Dedifferentiated amniotic fluid mesenchymal stem cell (primary cell): ENCODE measurements at regions not wholly inside any gene's neighbourhood (a gene's known extent, or its start where the extent isn't known, plus 50 kb on each side); places are given as distances from the start of the nearest gene placed in this dataset.
"Not testable (repeated sequence)": the region's sequence is repeated elsewhere in the genome, so short reads cannot be mapped to it uniquely, and the experiment has no call there.

Experiments used
- DNase-seq: peaks from one replicate; pipeline ENCODE4 v3.0.0-alpha.2; 2016; ENCODE audit errors: extremely low spot score

GRCh38 chr4:15336410-15337167 is 91.2 kb upstream of the C1QTNF7 start:
- peak; percentile 32 for DNase-seq

DNA sequence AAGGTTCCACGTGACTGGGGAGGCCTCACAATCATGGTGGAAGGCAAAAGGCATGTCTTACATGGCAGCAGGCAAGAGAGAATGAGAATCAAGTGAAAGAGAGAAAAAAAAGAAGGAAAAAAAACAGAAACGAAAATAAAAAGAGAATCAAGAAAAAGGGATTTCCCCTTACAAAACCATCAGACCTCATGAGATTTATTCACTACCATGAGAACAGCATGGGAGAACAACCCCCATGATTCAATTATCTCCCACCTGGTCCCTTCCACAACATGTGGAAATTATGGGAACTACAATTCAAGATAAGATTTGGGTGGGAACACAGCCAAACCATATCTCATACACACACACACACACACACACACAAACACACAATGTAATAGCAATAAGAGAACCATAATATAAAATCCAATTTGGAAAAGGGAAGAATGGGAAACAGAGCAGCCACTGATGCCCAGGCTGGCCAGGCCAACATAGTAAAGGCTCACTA is 90.6 kb upstream of the C1QTNF7 start:
- not testable (repeated sequence) for DNase-seq

DNA sequence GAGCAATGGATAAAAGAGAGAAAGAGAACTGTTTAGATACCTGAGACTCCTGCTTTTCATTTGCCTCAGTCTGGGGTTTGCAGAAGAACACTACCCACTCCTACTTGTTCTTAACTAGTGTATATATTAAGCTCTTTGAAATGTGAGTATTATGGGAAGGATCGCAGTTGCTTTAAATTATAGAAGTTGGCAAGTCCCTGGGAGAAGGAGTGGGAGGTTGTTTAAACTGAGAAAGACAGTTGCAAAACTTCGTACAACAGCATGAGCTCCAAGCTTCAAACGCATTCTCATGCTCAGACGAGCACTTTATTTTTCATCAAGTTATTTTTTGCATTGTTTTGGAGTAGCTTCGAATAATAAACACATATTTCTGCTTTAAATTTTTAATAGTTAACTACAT is 88.1 kb upstream of the C1QTNF7 start:
- DNase-seq, result no peak

DNA sequence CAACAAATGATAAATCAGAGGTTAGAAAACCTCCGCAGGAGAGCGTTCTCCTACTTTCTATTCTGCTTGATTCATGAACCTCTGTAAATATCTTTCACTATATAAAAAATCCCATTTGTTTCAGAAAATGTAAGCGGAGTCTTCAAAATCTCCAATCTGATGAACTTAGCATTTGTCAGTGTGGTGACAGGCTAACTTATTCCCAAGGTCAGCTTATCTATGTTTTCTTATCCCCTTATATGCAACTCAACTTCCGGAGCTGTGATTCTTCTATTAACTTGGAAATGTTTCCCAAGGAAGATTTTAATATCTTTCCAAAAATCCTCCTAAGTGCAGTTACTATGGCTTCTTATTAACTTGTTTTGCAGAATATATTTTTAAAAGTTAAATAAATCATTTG is 87.5 kb upstream of the C1QTNF7 start:
- no peak for DNase-seq

DNA sequence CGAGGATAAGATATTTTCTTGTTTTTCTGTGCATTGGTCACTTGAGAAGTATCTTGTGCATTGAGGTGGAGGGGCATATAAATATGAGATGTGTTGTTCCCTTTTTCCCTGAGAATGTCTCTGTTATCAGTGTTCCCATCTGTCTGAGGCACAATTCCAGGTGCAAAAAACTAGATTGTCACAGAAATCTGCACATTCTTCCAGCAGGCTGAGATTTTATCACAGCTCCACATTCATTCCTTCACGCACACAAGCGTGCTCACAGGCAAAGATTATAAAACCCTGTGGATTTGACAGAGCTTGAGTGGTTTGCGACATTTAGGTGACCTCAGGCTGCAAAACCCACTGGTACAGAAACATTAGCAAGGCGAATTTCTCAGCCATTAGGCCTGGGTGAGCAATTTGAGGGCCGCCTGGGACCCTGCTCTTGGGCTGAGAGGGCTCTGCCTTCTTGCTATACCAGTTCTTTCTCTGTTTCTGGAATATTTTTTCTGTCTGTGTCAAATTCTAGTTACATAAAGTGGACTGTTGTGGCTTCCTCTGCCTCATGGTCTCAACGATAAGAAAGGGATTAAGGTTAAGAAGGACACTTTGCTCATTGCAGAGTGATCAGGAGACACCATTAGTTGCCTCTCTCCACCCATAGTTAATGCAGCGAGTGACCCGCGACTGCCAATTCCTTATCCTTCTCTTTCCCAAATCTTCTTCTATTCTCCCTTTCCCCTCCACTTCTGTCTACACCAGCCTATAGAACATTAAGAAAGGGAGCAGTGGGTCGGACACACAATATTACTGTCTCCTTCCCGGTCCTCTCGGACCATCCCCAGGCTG is 86.7 kb upstream of the C1QTNF7 start:
- no peak for DNase-seq

DNA sequence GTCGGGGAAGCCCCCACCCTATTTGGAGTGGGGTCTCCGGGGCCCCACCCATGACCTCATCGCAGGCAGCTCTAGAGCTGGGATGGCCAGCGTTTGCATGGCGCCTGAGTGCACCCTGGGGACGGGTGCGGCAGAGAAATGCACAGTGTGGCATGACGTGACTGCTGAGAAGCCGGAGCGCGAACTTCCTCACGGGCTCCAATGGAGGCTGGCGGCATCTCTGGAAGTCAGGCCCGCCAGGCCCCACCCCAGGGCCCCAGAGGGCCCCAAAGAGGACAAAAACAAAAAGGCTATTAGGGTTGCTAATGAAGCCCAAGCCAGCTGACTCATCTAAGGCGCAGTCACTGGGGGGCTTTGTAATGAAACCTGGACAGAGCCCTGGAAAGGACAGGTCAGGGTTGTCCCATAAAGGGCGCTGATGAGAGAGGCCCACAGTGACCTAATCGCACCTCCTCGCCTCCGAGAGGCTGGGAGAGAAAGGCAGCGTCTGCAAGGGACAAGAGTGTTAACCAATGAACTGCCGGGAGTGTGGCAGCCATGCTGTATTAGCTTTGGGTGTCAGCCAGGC is 86.0 kb upstream of the C1QTNF7 start:
- DNase-seq, result no peak

GRCh38 chr4:15343000-15343399 is 84.8 kb upstream of the C1QTNF7 start:
- DNase-seq, result no peak

DNA sequence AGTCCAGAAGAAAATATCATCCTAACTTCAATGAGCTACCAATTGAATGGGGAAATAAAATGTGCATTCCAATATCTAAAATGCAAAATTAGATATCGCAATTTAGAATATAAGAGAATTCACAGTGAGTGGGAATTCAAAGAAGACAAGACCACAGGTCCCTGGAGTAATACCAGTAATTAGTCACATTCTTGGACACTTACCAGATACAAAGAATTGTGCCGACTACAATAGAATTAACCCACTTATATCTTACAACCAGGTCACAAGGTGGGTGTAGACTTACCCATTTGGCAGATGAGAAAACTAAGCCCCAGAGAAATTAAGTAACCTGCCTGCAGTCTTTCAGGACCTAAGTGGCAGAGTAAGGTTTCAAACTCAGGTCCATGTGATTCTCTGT is 84.3 kb upstream of the C1QTNF7 start:
- no peak for DNase-seq

DNA sequence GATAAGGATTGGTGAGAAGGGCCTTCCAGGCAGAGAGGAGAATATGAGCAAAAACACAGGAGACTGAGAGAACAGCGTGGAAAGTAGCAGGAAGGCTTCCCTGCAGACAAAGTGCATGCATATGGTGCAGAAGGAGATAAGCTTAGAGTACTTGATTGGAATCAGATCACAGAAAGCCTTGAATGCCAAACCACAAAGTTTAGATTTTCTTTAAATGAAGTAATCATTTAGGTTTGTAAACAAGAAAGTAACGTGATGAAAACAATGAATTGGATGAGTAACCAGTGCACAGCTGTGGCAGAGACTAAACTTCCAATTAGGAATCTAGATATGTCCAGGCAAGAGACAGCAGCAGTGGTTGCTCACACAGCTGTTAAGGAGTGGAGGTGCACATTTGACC is 83.8 kb upstream of the C1QTNF7 start:
- DNase-seq, result peak; percentile 87

DNA sequence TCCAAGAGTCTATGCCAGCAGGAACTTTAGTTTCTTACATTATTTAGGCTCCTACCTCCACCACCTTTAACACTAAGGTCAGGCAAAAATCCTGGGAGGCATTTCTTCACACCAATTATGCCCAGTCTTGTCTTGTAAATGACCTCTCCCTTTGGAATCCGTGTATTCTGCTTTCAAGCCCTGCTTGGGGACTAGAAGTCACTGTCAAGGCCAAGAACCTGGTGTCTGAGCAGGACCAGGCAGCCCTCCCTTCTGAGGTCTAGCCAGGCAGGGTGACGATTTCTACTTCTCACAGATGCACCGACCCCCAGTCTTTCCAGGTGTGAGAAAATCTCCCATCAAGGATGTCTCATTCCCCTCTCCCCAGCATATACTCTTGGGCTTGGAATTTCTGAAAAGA is 82.7 kb upstream of the C1QTNF7 start:
- no peak for DNase-seq

DNA sequence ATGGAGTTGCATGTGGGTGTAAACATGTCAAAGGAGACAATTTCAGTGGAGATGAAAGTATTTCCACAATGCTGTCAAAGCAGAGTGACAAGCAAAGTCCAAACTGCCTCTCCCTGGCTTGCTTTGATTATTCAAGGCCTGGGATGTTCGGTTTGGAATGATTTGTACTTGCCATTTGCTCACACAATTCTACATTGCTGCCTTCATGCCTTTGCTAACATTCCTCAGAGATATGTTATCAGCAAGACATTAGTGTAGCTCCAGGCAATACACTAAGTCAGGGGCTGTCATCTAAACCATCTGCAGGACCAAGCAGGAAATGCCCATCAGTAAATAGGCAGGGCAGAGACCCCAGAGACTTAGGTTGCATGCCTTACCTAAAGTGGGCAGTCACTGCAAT is 79.6 kb upstream of the C1QTNF7 start:
- no peak for DNase-seq

GRCh38 chr4:15348695-15349094 is 79.1 kb upstream of the C1QTNF7 start:
- no peak for DNase-seq

DNA sequence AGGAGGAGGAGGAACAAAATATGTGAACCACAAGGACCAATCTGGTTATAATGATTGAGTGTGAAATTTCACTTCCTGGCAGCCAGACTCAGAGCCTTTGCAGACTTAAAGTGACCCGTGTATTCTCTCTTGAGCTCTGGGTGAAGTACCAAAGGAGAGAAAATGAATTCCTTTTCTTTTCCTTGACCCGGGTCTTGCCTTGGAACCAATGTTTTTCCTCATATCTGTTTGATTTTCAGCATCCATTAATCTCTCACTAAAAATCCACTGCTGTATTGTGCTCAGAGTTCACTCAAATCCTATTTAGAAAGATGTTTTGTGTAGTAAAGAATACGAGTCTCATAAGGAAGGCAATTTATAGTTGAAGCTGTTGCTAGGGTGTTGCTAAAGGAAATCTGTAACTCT is 78.3 kb upstream of the C1QTNF7 start:
- DNase-seq, result no peak

GRCh38 chr4:15349965-15350364 is 77.9 kb upstream of the C1QTNF7 start:
- DNase-seq, result no peak

GRCh38 chr4:15352524-15352923 is 75.3 kb upstream of the C1QTNF7 start:
- DNase-seq, result no peak

DNA sequence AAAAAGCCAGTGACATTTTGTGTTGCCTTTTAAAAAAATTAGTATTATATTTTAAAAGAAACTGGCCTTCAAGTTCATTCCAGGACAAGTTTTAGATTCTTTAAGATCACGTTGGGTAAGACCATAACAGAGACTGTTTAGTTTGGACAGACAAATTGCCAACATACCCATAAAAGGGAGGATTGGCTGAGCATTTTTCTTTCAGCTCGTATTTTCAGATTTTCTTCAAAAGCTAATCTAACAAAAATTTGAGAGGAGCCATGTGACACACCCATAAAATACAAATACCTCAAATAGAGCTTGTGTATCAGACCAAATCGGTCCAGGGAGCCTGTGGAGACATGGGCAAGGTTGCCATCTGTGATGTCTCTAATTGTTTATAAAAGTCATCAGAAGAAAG is 74.6 kb upstream of the C1QTNF7 start:
- peak; percentile 66 for DNase-seq

DNA sequence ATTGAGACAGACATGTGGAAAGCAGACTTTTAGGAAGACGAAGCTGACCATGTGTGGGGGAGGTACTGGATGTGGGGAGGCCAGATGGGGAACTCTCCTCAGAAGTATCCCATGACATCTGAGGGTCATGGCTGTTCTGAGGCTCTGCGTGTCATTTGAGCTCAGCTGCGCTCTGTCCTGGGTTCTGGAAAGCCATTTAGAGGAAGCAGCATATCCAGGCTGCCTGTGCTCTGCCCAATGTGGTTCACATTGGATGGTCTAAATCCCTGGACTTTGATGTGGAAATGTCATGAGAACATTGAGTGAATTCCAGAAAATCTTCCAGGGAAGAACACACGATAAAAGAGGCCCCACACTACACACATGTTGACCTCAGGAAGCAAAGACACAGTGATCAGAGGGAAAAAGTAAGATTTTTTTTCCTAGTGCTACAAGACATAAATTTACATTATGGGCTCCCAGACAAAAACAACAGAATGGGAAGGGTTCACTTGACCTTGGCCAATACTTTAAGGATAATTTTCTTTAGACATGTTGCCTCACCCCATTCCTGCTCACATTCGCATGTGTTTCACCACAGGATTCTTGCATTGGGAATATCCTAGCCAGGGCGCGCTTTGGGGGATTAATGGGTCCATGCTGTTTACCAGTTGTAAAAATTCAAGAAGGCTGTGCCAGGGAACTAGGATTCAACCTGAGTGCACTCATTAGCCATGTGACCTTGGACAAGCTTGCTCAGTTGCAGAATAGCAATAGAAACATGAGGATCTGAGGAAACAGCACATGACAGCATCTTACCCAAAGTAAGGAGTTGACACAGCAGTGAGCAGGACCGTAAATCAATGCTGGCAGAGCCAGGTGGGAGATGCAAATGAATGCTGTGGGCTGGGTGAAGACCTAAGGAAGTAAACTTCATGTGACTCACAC is 73.2 kb upstream of the C1QTNF7 start:
- no peak for DNase-seq

GRCh38 chr4:15361529-15361928 is 66.3 kb upstream of the C1QTNF7 start:
- DNase-seq, result peak; percentile 72

DNA sequence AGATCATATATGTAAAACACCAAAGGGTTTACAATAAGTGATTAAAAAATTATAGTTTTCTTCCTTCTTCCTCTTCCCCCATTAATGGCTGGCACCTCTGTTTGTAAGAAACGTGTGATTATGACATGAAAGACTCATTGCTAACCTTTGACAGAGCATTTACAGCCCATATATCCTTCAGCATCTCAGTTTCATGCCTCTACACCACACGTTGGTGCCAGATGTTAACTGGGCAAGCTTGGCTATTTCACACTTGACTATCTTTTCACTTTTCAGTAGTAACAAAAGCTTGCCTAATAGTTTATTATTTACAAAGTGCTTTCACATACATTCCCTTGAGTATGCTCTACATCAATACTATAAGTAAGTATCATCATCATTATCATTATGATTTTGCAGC is 65.3 kb upstream of the C1QTNF7 start:
- DNase-seq, result no peak

DNA sequence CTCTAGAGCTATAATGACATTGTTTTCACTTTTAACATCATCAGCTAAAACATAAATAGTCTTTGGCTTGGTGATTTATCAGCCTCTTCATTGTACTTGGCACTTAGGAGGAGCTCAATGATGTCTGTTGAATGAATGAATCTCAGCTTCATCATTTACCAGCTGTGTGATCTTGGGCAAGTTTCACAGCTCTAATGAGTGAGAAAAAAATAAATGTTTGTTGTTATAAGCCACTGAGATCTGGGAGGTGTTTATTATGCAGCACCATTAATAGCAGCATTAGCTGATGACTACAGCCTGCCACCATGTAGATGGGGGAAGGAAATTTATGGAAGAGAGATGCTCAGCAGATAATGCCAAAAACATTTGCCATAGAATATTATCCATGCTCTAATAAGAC is 63.6 kb upstream of the C1QTNF7 start:
- no peak for DNase-seq

DNA sequence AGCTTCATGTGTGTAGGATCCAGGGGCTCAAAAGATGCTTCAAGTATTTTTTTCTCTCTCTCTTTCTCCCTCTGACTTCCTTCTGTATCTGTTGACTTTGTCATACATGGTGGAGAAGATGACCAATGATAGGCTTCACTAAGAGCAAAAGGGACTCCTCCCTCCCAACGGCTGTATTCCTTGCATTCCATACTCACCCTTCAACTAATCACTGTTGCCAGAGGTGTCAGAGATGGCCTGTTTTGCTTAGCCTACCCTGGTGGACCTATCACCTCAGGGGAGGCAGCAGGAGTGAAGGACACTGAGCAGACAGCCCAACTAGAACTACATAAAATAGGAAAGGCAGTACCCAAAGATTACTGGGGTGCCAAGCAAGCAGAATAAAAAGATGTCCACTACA is 62.2 kb upstream of the C1QTNF7 start:
- DNase-seq, result no peak

- no peak for DNase-seq
Measured at GRCh38 chr4:15366721-15367120, 61.1 kb upstream of the C1QTNF7 start.
